ENCODE measurements at regions not wholly inside any gene's neighbourhood (a gene's known extent, or its start where the extent isn't known, plus 50 kb on each side); places are given as distances from the start of the nearest gene placed in this dataset.
"Not testable (repeated sequence)": the region's sequence is repeated elsewhere in the genome, so short reads cannot be mapped to it uniquely, and the experiment has no call there.

- intact Hi-C loops (cut with micrococcal nuclease): not testable (repeated sequence)
These were observed 402.6 kb downstream of the TBC1D32 start for GRCh38 chr6:120931520-120932180.

- intact Hi-C loops (cut with micrococcal nuclease): not testable (repeated sequence)
These were observed 403.8 kb downstream of the TBC1D32 start for GRCh38 chr6:120930500-120930899.

- intact Hi-C loops (cut with micrococcal nuclease): no loop called here
These were observed 410.1 kb downstream of the TBC1D32 start for GRCh38 chr6:120924214-120924613.

- intact Hi-C loops (cut with micrococcal nuclease): no loop called here
These were observed 416.1 kb downstream of the TBC1D32 start for GRCh38 chr6:120918137-120918536.

GRCh38 chr6:120916844-120917243 lies 417.4 kb downstream of the TBC1D32 start:
- intact Hi-C loops (cut with micrococcal nuclease): no loop called here

GRCh38 chr6:120913486-120913885 lies 420.8 kb downstream of the TBC1D32 start:
- intact Hi-C loops (cut with micrococcal nuclease): no loop called here

GRCh38 chr6:120908767-120909166 lies 425.5 kb downstream of the TBC1D32 start:
- intact Hi-C loops (cut with micrococcal nuclease): no loop called here

GRCh38 chr6:120903836-120904235 lies 430.4 kb downstream of the TBC1D32 start:
- intact Hi-C loops (cut with micrococcal nuclease): no loop called here

GRCh38 chr6:120899932-120900331 lies 434.3 kb downstream of the TBC1D32 start:
- intact Hi-C loops (cut with micrococcal nuclease): no loop called here

GRCh38 chr6:120894077-120894476 lies 440.2 kb downstream of the TBC1D32 start:
- intact Hi-C loops (cut with micrococcal nuclease): no loop called here

GRCh38 chr6:120876931-120877330 lies 457.3 kb downstream of the TBC1D32 start:
- intact Hi-C loops (cut with micrococcal nuclease): no loop called here

- intact Hi-C loops (cut with micrococcal nuclease): no loop called here
These were observed 457.9 kb downstream of the TBC1D32 start for GRCh38 chr6:120876424-120876823.

- intact Hi-C loops (cut with micrococcal nuclease): no loop called here
These were observed 458.4 kb downstream of the TBC1D32 start for GRCh38 chr6:120875900-120876299.

GRCh38 chr6:120874422-120874821 lies 459.9 kb downstream of the TBC1D32 start:
- intact Hi-C loops (cut with micrococcal nuclease): no loop called here

- intact Hi-C loops (cut with micrococcal nuclease): no loop called here
These were observed 461.0 kb downstream of the TBC1D32 start for GRCh38 chr6:120873125-120873865.

- intact Hi-C loops (cut with micrococcal nuclease): no loop called here
These were observed 462.1 kb downstream of the TBC1D32 start for GRCh38 chr6:120872262-120872578.

GRCh38 chr6:120871416-120872261 lies 462.6 kb downstream of the TBC1D32 start:
- intact Hi-C loops (cut with micrococcal nuclease): no loop called here

- intact Hi-C loops (cut with micrococcal nuclease): no loop called here
These were observed 464.9 kb downstream of the TBC1D32 start for GRCh38 chr6:120869397-120869796.

- intact Hi-C loops (cut with micrococcal nuclease): no loop called here
These were observed 476.9 kb downstream of the TBC1D32 start for GRCh38 chr6:120857422-120857821.

- intact Hi-C loops (cut with micrococcal nuclease): no loop called here
These were observed 479.7 kb downstream of the TBC1D32 start for GRCh38 chr6:120854583-120854982.

GRCh38 chr6:120853489-120853888 lies 480.8 kb downstream of the TBC1D32 start:
- intact Hi-C loops (cut with micrococcal nuclease): no loop called here

GRCh38 chr6:120852293-120852849 lies 481.9 kb downstream of the TBC1D32 start:
- intact Hi-C loops (cut with micrococcal nuclease): no loop called here
